ENCODE measurements at regions not wholly inside any gene's neighbourhood (a gene's known extent, or its start where the extent isn't known, plus 50 kb on each side); places are given as distances from the start of the nearest gene placed in this dataset.

DNA sequence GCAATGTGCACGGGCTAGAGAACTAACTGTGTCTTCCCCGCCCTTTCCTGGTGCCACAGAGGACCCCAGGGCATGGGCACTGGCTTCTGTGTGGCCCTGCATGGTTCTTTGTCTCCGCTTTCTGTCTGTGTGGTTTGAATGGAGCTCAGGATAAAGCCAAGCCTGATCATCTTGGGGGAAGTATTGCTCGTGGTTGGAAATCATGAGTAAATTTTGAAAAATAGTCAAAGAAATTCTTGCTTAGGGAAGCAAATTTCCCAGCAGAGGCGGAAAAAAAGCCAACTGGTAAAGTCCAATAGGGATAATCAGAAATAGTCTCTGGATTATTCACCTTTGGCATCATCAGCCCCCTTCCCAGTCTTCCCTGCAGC lies 55.4 kb downstream of the MAGEF1 start:
- Histone ChIP-seq H3K9ac (ENCODE audit: low read length) (no peak overlapping the region), H3K9me2 (ENCODE audit: insufficient read depth) (no peaks in the 10 kb centered on the region), H3K4me2 (ENCODE audit: low read length) (no peak overlapping the region), H3K27ac (ENCODE audit: low read depth, low read length) (no peak overlapping the region), H3K27me3 (ENCODE audit: insufficient read depth, low read length) (no peaks in the 10 kb centered on the region), H3K9me3 (ENCODE audit: control insufficient read depth in 1 of 2, insufficient read depth in 1 of 2, low read depth in 1 of 2, low read length in 2 of 2) (no peaks in the 10 kb centered on the region), H2AFZ (ENCODE audit: low read depth, low read length, poor library complexity, severe bottlenecking) (no peak overlapping the region), H3K79me2 (ENCODE audit: insufficient read depth, low read length) (no peaks in the 10 kb centered on the region), H3K4me3 (replicated peaks in 1 of 2; ENCODE audit: low read depth in 1 of 2, low read length in 2 of 2) (no peak overlapping the region), H3K36me3 (ENCODE audit: control insufficient read depth in 1 of 2, insufficient read depth in 2 of 2, low read length in 2 of 2) (no peaks in the 10 kb centered on the region), H3K4me1 (ENCODE audit: control insufficient read depth in 1 of 2, insufficient read depth in 2 of 2, low read length in 2 of 2) (peaks cover 2 to 39% of the 10 kb centered on the region in 2 experiments; a peak in 3 of 4 replicates), H4K20me1 (ENCODE audit: insufficient read depth) (no peaks in the 10 kb centered on the region)
- intact Hi-C loops (cut with micrococcal nuclease): no loop called here
- ATAC-seq (no peak), DNase-seq (ENCODE audit: low read depth, low spot score) (no peak)
- ChIA-PET CTCF (no interaction called here), RAD21 (ENCODE audit: low non-redundant PET in 1 of 2, low total read pairs in 2 of 2, uncharacterized antibody in 2 of 2, unreplicated experiment in 2 of 2) (no interaction called here), POLR2A (no interaction called here)
- TF ChIP-seq, protein P1, sequence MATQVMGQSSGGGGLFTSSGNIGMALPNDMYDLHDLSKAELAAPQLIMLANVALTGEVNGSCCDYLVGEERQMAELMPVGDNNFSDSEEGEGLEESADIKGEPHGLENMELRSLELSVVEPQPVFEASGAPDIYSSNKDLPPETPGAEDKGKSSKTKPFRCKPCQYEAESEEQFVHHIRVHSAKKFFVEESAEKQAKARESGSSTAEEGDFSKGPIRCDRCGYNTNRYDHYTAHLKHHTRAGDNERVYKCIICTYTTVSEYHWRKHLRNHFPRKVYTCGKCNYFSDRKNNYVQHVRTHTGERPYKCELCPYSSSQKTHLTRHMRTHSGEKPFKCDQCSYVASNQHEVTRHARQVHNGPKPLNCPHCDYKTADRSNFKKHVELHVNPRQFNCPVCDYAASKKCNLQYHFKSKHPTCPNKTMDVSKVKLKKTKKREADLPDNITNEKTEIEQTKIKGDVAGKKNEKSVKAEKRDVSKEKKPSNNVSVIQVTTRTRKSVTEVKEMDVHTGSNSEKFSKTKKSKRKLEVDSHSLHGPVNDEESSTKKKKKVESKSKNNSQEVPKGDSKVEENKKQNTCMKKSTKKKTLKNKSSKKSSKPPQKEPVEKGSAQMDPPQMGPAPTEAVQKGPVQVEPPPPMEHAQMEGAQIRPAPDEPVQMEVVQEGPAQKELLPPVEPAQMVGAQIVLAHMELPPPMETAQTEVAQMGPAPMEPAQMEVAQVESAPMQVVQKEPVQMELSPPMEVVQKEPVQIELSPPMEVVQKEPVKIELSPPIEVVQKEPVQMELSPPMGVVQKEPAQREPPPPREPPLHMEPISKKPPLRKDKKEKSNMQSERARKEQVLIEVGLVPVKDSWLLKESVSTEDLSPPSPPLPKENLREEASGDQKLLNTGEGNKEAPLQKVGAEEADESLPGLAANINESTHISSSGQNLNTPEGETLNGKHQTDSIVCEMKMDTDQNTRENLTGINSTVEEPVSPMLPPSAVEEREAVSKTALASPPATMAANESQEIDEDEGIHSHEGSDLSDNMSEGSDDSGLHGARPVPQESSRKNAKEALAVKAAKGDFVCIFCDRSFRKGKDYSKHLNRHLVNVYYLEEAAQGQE (IDR thresholded peaks at IDR 0.05; ENCODE audit: low read depth): no peak
- TF ChIP-seq, protein P2, sequence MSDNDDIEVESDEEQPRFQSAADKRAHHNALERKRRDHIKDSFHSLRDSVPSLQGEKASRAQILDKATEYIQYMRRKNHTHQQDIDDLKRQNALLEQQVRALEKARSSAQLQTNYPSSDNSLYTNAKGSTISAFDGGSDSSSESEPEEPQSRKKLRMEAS (IDR thresholded peaks at IDR 0.05): no peak
- no peak for TF ChIP-seq POLR2AphosphoS5 (IDR thresholded peaks at IDR 0.05; ENCODE audit: low read depth, low read length)
- TF ChIP-seq SP1 (IDR thresholded peaks at IDR 0.05; ENCODE audit: low read depth): no peak
- no peak for TF ChIP-seq ZBTB33 (IDR thresholded peaks at IDR 0.05; ENCODE audit: extremely low read depth, insufficient replicate concordance, low read length)
- TF ChIP-seq CEBPB (IDR thresholded peaks at IDR 0.05; ENCODE audit: low read depth): no peak
- no peak for TF ChIP-seq EGR1 (IDR thresholded peaks at IDR 0.05; ENCODE audit: low read depth)
- TF ChIP-seq EZH2 (IDR thresholded peaks at IDR 0.05): no peak
- TF ChIP-seq ZFX (IDR thresholded peaks at IDR 0.05): no peak
- no peak for TF ChIP-seq EZH2phosphoT487 (IDR thresholded peaks at IDR 0.05; ENCODE audit: borderline replicate concordance)
- no peak for TF ChIP-seq JUND (IDR thresholded peaks at IDR 0.05)
- no peak for TF ChIP-seq TCF7L2 (IDR thresholded peaks at IDR 0.05; ENCODE audit: borderline replicate concordance, extremely low read depth, insufficient read depth, insufficient read length)
- BruUV-seq (replicated peaks): no TSS peak

All from HCT116 (cell line).